ENCODE measurements at regions not wholly inside any gene's neighbourhood (a gene's known extent, or its start where the extent isn't known, plus 50 kb on each side); places are given as distances from the start of the nearest gene placed in this dataset.

DNA sequence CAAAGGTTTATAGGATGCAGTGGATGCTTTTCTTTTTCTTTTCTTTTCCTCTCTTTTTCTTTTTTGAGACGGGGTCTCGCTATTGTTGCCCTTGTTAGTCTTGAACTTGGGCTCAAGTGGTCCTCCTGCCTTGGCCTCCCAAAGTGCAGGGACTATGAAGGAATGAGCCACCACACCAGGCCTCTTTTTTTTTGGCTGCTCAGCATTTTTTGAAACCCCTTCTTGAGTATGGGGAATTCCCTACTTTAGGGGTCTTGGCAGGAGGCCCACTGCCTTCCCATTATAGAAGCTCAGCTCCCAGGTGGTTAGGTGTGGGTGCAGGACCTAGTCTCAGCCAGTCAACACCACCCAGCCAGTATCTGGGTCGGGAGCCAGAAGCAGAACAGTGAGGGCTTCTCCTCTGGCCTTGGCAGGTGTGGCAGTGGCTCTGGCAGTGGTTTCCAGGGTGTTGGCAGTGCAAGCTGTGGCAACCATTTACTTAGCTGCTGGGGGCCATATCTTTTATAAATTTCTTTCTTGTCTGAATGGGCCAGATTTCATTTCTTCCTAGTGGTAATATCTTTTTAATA, 51.4 kb upstream of the ACYP2 start:
- ATAC-seq: no peak
- H3K79me2 ChIP-seq (ENCODE audit: insufficient read depth, low read length): no peaks in the 10 kb centered on the region
- H3K4me1 ChIP-seq (ENCODE audit: control insufficient read depth in 1 of 2, insufficient read depth in 2 of 2, low read length in 2 of 2): peaks cover 0 to 3% of the 10 kb centered on the region in 2 experiments; a peak in 1 of 4 replicates
- H3K9me3 ChIP-seq (ENCODE audit: control insufficient read depth in 1 of 2, insufficient read depth in 1 of 2, low read depth in 1 of 2, low read length in 2 of 2): no peaks in the 10 kb centered on the region
- POLR2A ChIA-PET: no interaction called here
- intact Hi-C loops (cut with micrococcal nuclease): no loop called here
- no peak overlapping the region for H2AFZ ChIP-seq (ENCODE audit: low read depth, low read length, poor library complexity, severe bottlenecking)
- RAD21 ChIA-PET (ENCODE audit: low non-redundant PET in 1 of 2, low total read pairs in 2 of 2, uncharacterized antibody in 2 of 2, unreplicated experiment in 2 of 2): no interaction called here
- H3K27me3 ChIP-seq (ENCODE audit: insufficient read depth, low read length): no peaks in the 10 kb centered on the region
- TF ChIP-seq YY1 (IDR thresholded peaks at IDR 0.05; ENCODE audit: extremely low read depth, insufficient replicate concordance, low read depth, low read length) (no peak), ZNF274 (IDR thresholded peaks at IDR 0.05; ENCODE audit: low read depth, low read length) (no peak), MAX (IDR thresholded peaks at IDR 0.05) (no peak), EZH2 (IDR thresholded peaks at IDR 0.05) (no peak), ATF3 (IDR thresholded peaks at IDR 0.05) (no peak), TCF7L2 (IDR thresholded peaks at IDR 0.05; ENCODE audit: borderline replicate concordance, extremely low read depth, insufficient read depth, insufficient read length) (no peak), POLR2A (IDR thresholded peaks at IDR 0.05; ENCODE audit: borderline replicate concordance, extremely low read depth, insufficient read depth, insufficient read length) (no peak), SP1 (IDR thresholded peaks at IDR 0.05; ENCODE audit: low read depth) (no peak), EGR1 (IDR thresholded peaks at IDR 0.05; ENCODE audit: low read depth) (no peak), FOSL1 (IDR thresholded peaks at IDR 0.05; ENCODE audit: low read depth) (no peak), CEBPB (IDR thresholded peaks at IDR 0.05; ENCODE audit: low read depth) (no peak), CTCF (IDR thresholded peaks at IDR 0.05 in 2 of 3, conservative IDR thresholded peaks at IDR 0.05 in 1 of 3; ENCODE audit: borderline replicate concordance in 1 of 3, insufficient read depth in 1 of 3, low read depth in 2 of 3, low read length in 2 of 3) (no peak), CBX3 (IDR thresholded peaks at IDR 0.05; ENCODE audit: low read depth) (no peak), POLR2AphosphoS5 (IDR thresholded peaks at IDR 0.05; ENCODE audit: low read depth, low read length) (no peak), ZBTB33 (IDR thresholded peaks at IDR 0.05; ENCODE audit: extremely low read depth, insufficient replicate concordance, low read length) (no peak), JUND (IDR thresholded peaks at IDR 0.05) (no peak)
- TF ChIP-seq, protein P1, sequence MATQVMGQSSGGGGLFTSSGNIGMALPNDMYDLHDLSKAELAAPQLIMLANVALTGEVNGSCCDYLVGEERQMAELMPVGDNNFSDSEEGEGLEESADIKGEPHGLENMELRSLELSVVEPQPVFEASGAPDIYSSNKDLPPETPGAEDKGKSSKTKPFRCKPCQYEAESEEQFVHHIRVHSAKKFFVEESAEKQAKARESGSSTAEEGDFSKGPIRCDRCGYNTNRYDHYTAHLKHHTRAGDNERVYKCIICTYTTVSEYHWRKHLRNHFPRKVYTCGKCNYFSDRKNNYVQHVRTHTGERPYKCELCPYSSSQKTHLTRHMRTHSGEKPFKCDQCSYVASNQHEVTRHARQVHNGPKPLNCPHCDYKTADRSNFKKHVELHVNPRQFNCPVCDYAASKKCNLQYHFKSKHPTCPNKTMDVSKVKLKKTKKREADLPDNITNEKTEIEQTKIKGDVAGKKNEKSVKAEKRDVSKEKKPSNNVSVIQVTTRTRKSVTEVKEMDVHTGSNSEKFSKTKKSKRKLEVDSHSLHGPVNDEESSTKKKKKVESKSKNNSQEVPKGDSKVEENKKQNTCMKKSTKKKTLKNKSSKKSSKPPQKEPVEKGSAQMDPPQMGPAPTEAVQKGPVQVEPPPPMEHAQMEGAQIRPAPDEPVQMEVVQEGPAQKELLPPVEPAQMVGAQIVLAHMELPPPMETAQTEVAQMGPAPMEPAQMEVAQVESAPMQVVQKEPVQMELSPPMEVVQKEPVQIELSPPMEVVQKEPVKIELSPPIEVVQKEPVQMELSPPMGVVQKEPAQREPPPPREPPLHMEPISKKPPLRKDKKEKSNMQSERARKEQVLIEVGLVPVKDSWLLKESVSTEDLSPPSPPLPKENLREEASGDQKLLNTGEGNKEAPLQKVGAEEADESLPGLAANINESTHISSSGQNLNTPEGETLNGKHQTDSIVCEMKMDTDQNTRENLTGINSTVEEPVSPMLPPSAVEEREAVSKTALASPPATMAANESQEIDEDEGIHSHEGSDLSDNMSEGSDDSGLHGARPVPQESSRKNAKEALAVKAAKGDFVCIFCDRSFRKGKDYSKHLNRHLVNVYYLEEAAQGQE (IDR thresholded peaks at IDR 0.05; ENCODE audit: low read depth): no peak
- H3K27ac ChIP-seq (ENCODE audit: low read depth, low read length): no peak overlapping the region
- CTCF ChIA-PET: no interaction called here
- no TSS peak for BruUV-seq (replicated peaks)
- no peak overlapping the region for H3K9ac ChIP-seq (ENCODE audit: low read length)
- H3K4me2 ChIP-seq (ENCODE audit: low read length): no peak overlapping the region
- no peaks in the 10 kb centered on the region for H4K20me1 ChIP-seq (ENCODE audit: insufficient read depth)
- no peaks in the 10 kb centered on the region for H3K9me2 ChIP-seq (ENCODE audit: insufficient read depth)
- no peak overlapping the region for H3K4me3 ChIP-seq (replicated peaks in 1 of 2; ENCODE audit: low read depth in 1 of 2, low read length in 2 of 2)
- H3K36me3 ChIP-seq (ENCODE audit: control insufficient read depth in 1 of 2, insufficient read depth in 2 of 2, low read length in 2 of 2): no peaks in the 10 kb centered on the region
- DNase-seq (ENCODE audit: low read depth, low spot score): no peak
